RWPE2 (cell line): ENCODE measurements at regions not wholly inside any gene's neighbourhood (a gene's known extent, or its start where the extent isn't known, plus 50 kb on each side); places are given as distances from the start of the nearest gene placed in this dataset.
A peak's percentile ranks its signal among the peaks of the same experiment; 100 is the strongest.
"Not testable (repeated sequence)": the region's sequence is repeated elsewhere in the genome, so short reads cannot be mapped to it uniquely, and the experiment has no call there.

Source experiments
- ATAC-seq: fragments of 200-7000 bp; cut with Tn5 transposase; 3 replicates; pipeline ENCODE4 v1.9.1; 2021; ENCODE audit warnings: low read depth
- DNase-seq: peaks from one replicate; pipeline ENCODE4 v3.0.0-alpha.2; 2020; ENCODE audit warnings: low spot score
- H3K27ac ChIP-seq: fragments of 450-650 bp; 2 replicates; pipeline ENCODE4 v1.5.1; 2017; ENCODE audit warnings: mild to moderate bottlenecking; ENCODE audit not compliant: poor library complexity, severe bottlenecking
- H3K27me3 ChIP-seq: fragments of 250-450 bp; sonication (Bioruptor Pico); 2 replicates; pipeline ENCODE4 v1.5.1; 2021; ENCODE audit warnings: mild to moderate bottlenecking, moderate library complexity; ENCODE audit not compliant: insufficient read depth, poor library complexity, severe bottlenecking
- H3K36me3 ChIP-seq: fragments of 250-450 bp; sonication (Bioruptor Pico); 2 replicates; pipeline ENCODE4 v1.5.1; 2020; ENCODE audit warnings: low read depth, mild to moderate bottlenecking, moderate library complexity
- H3K4me1 ChIP-seq: fragments of 250-450 bp; sonication (Bioruptor Pico); 2 replicates; pipeline ENCODE4 v1.5.1; 2021; ENCODE audit warnings: mild to moderate bottlenecking, moderate library complexity; ENCODE audit not compliant: insufficient read depth, poor library complexity, severe bottlenecking
- H3K4me3 ChIP-seq: fragments of 250-450 bp; sonication (Bioruptor Pico); 2 replicates; pipeline ENCODE4 v1.5.1; 2021; ENCODE audit warnings: mild to moderate bottlenecking, moderate library complexity; ENCODE audit not compliant: severe bottlenecking
- H3K9me3 ChIP-seq: fragments of 250-450 bp; sonication (Bioruptor Pico); 2 replicates; pipeline ENCODE4 v1.5.1; 2021; ENCODE audit warnings: mild to moderate bottlenecking, moderate library complexity; ENCODE audit not compliant: severe bottlenecking

GRCh38 chr21:6428498-6429092, 4092.8 kb upstream of the TPTE start:
- H3K9me3 ChIP-seq, H3K4me1 ChIP-seq, H3K4me3 ChIP-seq, H3K27me3 ChIP-seq, H3K36me3 ChIP-seq, ATAC-seq, H3K27ac ChIP-seq: not testable (repeated sequence)
- peak; percentile 4 for DNase-seq

DNA sequence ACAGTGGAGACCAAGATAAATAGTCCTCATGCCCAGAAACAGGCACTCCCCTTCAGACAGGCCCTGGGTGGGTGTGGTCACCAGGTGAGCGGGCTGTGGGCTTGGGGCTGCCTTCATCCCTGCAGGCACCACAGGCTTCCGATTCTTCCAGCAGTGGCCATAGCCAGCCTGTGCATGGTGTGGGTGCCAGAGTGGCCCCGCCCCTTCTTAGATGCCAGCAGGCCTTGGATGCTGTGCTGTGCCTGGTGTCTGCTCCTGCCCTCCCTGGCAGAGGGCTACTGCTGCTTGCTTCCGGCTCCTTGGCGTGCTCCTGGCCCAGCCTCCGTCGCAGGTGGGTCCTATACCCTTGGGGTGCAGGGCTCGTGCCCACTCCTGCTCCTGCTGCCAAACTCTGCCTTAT, 4091.5 kb upstream of the TPTE start:
- H3K27ac ChIP-seq, ATAC-seq, H3K4me1 ChIP-seq, H3K27me3 ChIP-seq, H3K4me3 ChIP-seq, H3K36me3 ChIP-seq, H3K9me3 ChIP-seq, DNase-seq: not testable (repeated sequence)

- H3K36me3 ChIP-seq, DNase-seq, ATAC-seq, H3K9me3 ChIP-seq, H3K4me3 ChIP-seq, H3K27ac ChIP-seq, H3K4me1 ChIP-seq, H3K27me3 ChIP-seq: not testable (repeated sequence)
These were observed 4088.2 kb upstream of the TPTE start for GRCh38 chr21:6433149-6433548.

GRCh38 chr21:6436205-6436604, 4085.2 kb upstream of the TPTE start:
- not testable (repeated sequence) for H3K9me3 ChIP-seq, DNase-seq, H3K36me3 ChIP-seq, H3K27me3 ChIP-seq, H3K4me1 ChIP-seq, ATAC-seq, H3K4me3 ChIP-seq, H3K27ac ChIP-seq

- H3K4me1 ChIP-seq, H3K4me3 ChIP-seq, DNase-seq, H3K36me3 ChIP-seq, H3K9me3 ChIP-seq, H3K27ac ChIP-seq, H3K27me3 ChIP-seq: not testable (repeated sequence)
- peak; percentile 77 for ATAC-seq
These were observed 4084.2 kb upstream of the TPTE start for GRCh38 chr21:6436971-6437833.

DNA sequence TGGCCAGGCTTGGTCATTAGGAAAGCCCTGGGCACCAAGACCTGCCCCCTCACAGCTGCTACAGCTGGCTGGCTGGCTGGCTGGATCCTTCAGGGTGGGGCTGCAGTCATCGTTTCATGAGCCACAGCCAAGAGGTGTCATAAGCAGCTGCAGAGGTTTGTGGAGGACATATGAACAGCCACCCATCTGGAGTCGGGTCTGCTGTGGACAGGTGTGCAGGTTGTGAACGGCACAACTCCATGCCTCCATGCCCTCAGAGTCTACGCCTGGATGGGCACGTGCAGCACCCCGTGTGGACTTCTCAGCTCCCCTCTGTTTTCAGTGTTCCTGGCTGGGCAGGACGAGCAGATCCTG, 4083.6 kb upstream of the TPTE start:
- H3K4me1 ChIP-seq, result not testable (repeated sequence)
- peak; percentile 58 for ATAC-seq

GRCh38 chr21:6439058-6439457, 4082.3 kb upstream of the TPTE start:
- not testable (repeated sequence) for H3K4me1 ChIP-seq, ATAC-seq, H3K27me3 ChIP-seq, DNase-seq, H3K9me3 ChIP-seq, H3K36me3 ChIP-seq, H3K4me3 ChIP-seq, H3K27ac ChIP-seq

More for the DNA sequence above, 4083.6 kb upstream of the TPTE start:
- H3K36me3 ChIP-seq, H3K27ac ChIP-seq, DNase-seq, H3K27me3 ChIP-seq, H3K4me3 ChIP-seq, H3K9me3 ChIP-seq: not testable (repeated sequence)

- not testable (repeated sequence) for H3K27me3 ChIP-seq, H3K4me1 ChIP-seq, H3K27ac ChIP-seq, H3K36me3 ChIP-seq, ATAC-seq, H3K9me3 ChIP-seq, DNase-seq, H3K4me3 ChIP-seq
These were observed 4066.6 kb upstream of the TPTE start for GRCh38 chr21:6454648-6455340.

DNA sequence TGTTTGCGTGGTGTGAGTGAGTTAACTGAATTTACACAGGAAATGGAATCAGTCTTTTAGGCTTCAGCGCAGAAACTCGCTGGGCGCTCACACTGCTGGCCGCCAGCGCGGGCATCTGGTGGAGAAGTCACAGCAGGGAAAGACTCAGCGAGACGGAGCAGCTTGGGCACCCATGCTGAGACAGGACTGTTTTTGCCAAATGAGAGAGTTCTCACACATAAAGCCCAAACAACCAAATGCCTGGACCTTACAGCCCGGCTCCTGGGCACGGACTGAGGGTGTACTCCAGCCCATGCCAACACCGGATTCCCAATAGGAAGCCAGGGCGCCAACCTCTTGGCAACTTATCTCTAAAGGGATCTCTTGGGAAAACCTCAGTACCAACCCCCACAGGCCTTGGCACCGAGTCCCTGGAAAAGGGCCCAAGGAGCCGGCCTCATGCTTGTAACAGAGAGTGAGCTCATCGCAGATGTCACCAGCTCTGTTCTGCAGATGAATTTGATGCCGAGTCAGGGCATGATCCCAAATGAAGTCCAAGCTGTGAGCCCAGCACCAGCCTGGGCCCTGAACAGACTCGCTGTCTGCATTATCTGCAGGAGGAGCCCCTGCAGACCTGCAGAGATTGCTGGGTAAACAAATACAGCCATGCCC, 4065.2 kb upstream of the TPTE start:
- H3K4me1 ChIP-seq, DNase-seq, H3K9me3 ChIP-seq, H3K27me3 ChIP-seq, H3K27ac ChIP-seq, H3K36me3 ChIP-seq, H3K4me3 ChIP-seq, ATAC-seq: not testable (repeated sequence)

GRCh38 chr21:6459761-6460160, 4061.6 kb upstream of the TPTE start:
- H3K27me3 ChIP-seq, ATAC-seq, H3K9me3 ChIP-seq, H3K36me3 ChIP-seq, DNase-seq, H3K4me1 ChIP-seq, H3K4me3 ChIP-seq, H3K27ac ChIP-seq: not testable (repeated sequence)

GRCh38 chr21:6461358-6461757, 4060.0 kb upstream of the TPTE start:
- H3K9me3 ChIP-seq, H3K36me3 ChIP-seq, H3K4me1 ChIP-seq, H3K27ac ChIP-seq, H3K4me3 ChIP-seq, ATAC-seq, DNase-seq, H3K27me3 ChIP-seq: not testable (repeated sequence)
